Keratinocyte (primary cell): ENCODE measurements at regions not wholly inside any gene's neighbourhood (a gene's known extent, or its start where the extent isn't known, plus 50 kb on each side); places are given as distances from the start of the nearest gene placed in this dataset.

Experiments used
- DNase-seq: peaks from one replicate; pipeline ENCODE4 v3.0.0-alpha.2; 2011; ENCODE audit warnings: low read depth, missing footprints, low spot score
- FAIRE-seq: peaks from 2 replicates; lab custom pipeline; 2011; peaks lifted over from hg19 to GRCh38; lab: Jason Lieb, UNC
- H2AFZ ChIP-seq: 2 replicates; pipeline ENCODE4 v1.6.0; 2012; ENCODE audit warnings: low read length, control low read depth, inconsistent platforms; ENCODE audit not compliant: control insufficient read depth
- H3K27ac ChIP-seq: 2 replicates; pipeline ENCODE4 v1.5.1; 2011; ENCODE audit warnings: low read length; ENCODE audit not compliant: control insufficient read depth, insufficient read depth
- H3K27me3 ChIP-seq: 3 replicates; pipeline ENCODE4 v1.6.0; 2011; ENCODE audit warnings: low read length; ENCODE audit not compliant: control insufficient read depth, insufficient read depth; ENCODE audit errors: extremely low read depth
- H3K36me3 ChIP-seq, 2 experiments: 2 replicates in 1 of 2; 3 replicates in 1 of 2; pipeline ENCODE4 v1.5.1; 2011; ENCODE audit warnings: low read length in 2 of 2, mild to moderate bottlenecking in 1 of 2; ENCODE audit not compliant: control insufficient read depth in 2 of 2, insufficient read depth in 2 of 2; ENCODE audit errors: extremely low read depth in 1 of 2
- H3K4me1 ChIP-seq: 3 replicates; pipeline ENCODE4 v1.5.1; 2011; ENCODE audit warnings: low read length; ENCODE audit not compliant: control insufficient read depth, insufficient read depth; ENCODE audit errors: extremely low read depth
- H3K4me2 ChIP-seq: 3 replicates; pipeline ENCODE4 v1.6.0; 2011; ENCODE audit warnings: low read depth, low read length; ENCODE audit not compliant: control insufficient read depth, insufficient read depth; ENCODE audit errors: extremely low read depth
- H3K4me3 ChIP-seq, 3 experiments: fragments of 200-600 bp in 1 of 3; sonication (generic) in 1 of 3; 2 replicates in 2 of 3; 3 replicates in 1 of 3; pipeline ENCODE4 v1.5.1; 2011 to 2016; ENCODE audit warnings: low read length in 3 of 3, mild to moderate bottlenecking in 3 of 3, control low read depth in 2 of 3, inconsistent platforms in 1 of 3, low read depth in 1 of 3, mixed read lengths in 1 of 3, mixed run types in 1 of 3, moderate library complexity in 1 of 3; ENCODE audit not compliant: control insufficient read depth in 2 of 3, insufficient read depth in 2 of 3; ENCODE audit errors: extremely low read depth in 1 of 3
- H3K79me2 ChIP-seq: 2 replicates; pipeline ENCODE4 v1.6.0; 2012; ENCODE audit warnings: low read length; ENCODE audit not compliant: control insufficient read depth, insufficient read depth
- H3K9ac ChIP-seq: 3 replicates; pipeline ENCODE4 v1.6.0; 2011; ENCODE audit warnings: low read length; ENCODE audit not compliant: control insufficient read depth, insufficient read depth; ENCODE audit errors: extremely low read depth
- H3K9me1 ChIP-seq: 3 replicates; pipeline ENCODE4 v1.6.0; 2011; ENCODE audit warnings: low read length; ENCODE audit not compliant: control insufficient read depth, insufficient read depth; ENCODE audit errors: extremely low read depth
- H3K9me3 ChIP-seq: 2 replicates; pipeline ENCODE4 v1.5.1; 2012; ENCODE audit warnings: low read depth, low read length; ENCODE audit not compliant: control insufficient read depth
- H4K20me1 ChIP-seq: 3 replicates; pipeline ENCODE4 v1.6.0; 2011; ENCODE audit warnings: low read length; ENCODE audit not compliant: control insufficient read depth, insufficient read depth; ENCODE audit errors: extremely low read depth
- CTCF ChIP-seq, 3 experiments: IDR thresholded peaks in 1 of 3; conservative IDR thresholded peaks in 1 of 3; optimal IDR thresholded peaks in 1 of 3; 2 replicates in 2 of 3; 3 replicates in 1 of 3; pipeline versions ENCODE3 to v1.5.1; 2011; ENCODE audit warnings: low read length in 3 of 3, mild to moderate bottlenecking in 3 of 3, moderate library complexity in 2 of 3, control low read depth in 1 of 3, inconsistent platforms in 1 of 3; ENCODE audit not compliant: insufficient read depth in 2 of 3; ENCODE audit errors: extremely low read depth in 1 of 3
- EZH2 ChIP-seq: IDR thresholded peaks from one replicate; pipeline ENCODE4 v1.6.1; 2012; ENCODE audit warnings: inconsistent platforms, mild to moderate bottlenecking, low read length, moderate library complexity
- dilution Hi-C: fragments of 300-500 bp; cut with MboI; formaldehyde crosslinking; loops from one replicate; pipeline ENCODE4 v1.7.0; 2020; ENCODE audit warnings: low sequenced_read_pairs; ENCODE audit not compliant: extremely low pct_ligation_motif_present

- Histone ChIP-seq H3K9me1 (no peaks in the 10 kb centered on the region), H3K36me3 (no peaks in the 10 kb centered on the region), H4K20me1 (no peaks in the 10 kb centered on the region), H3K9ac (no peak overlapping the region), H3K79me2 (no peaks in the 10 kb centered on the region), H3K4me1 (no peaks in the 10 kb centered on the region), H3K9me3 (no peaks in the 10 kb centered on the region), H3K4me2 (no peak overlapping the region), H3K27me3 (no peaks in the 10 kb centered on the region), H3K4me3 (no peak overlapping the region), H2AFZ (no peak overlapping the region), H3K27ac (no peak overlapping the region)
- dilution Hi-C loops: no loop called here
- TF ChIP-seq EZH2 (no peak), CTCF (optimal IDR thresholded peaks at IDR 0.05 in 1 of 3, IDR thresholded peaks at IDR 0.05 in 1 of 3, conservative IDR thresholded peaks at IDR 0.05 in 1 of 3; ENCODE audit: extremely low read depth in 1 of 3, insufficient read depth in 2 of 3, low read length in 3 of 3) (no peak)
- DNase-seq: no peak
- FAIRE-seq: no peak
These were observed 636.0 kb downstream of the NR4A2 start for GRCh38 chr2:155696571-155696970.

- H3K79me2 ChIP-seq: no peaks in the 10 kb centered on the region
- no peaks in the 10 kb centered on the region for H3K9me3 ChIP-seq
- no peak overlapping the region for H2AFZ ChIP-seq
- no peak for TF ChIP-seq EZH2
- no peak for TF ChIP-seq CTCF (optimal IDR thresholded peaks at IDR 0.05 in 1 of 3, IDR thresholded peaks at IDR 0.05 in 1 of 3, conservative IDR thresholded peaks at IDR 0.05 in 1 of 3; ENCODE audit: extremely low read depth in 1 of 3, insufficient read depth in 2 of 3, low read length in 3 of 3)
- H3K27ac ChIP-seq: no peak overlapping the region
- H3K27me3 ChIP-seq: no peaks in the 10 kb centered on the region
- dilution Hi-C loops: no loop called here
- no peak for FAIRE-seq
- DNase-seq: no peak
- H3K4me1 ChIP-seq: no peaks in the 10 kb centered on the region
- no peak overlapping the region for H3K4me3 ChIP-seq
- H3K36me3 ChIP-seq: no peaks in the 10 kb centered on the region
- H3K4me2 ChIP-seq: no peak overlapping the region
- H4K20me1 ChIP-seq: no peaks in the 10 kb centered on the region
- H3K9me1 ChIP-seq: no peaks in the 10 kb centered on the region
- H3K9ac ChIP-seq: no peak overlapping the region
These were observed 637.0 kb downstream of the NR4A2 start for GRCh38 chr2:155695505-155695904.
